Fibroblast of the aortic adventitia (primary cell): ENCODE measurements at regions not wholly inside any gene's neighbourhood (a gene's known extent, or its start where the extent isn't known, plus 50 kb on each side); places are given as distances from the start of the nearest gene placed in this dataset.

ENCODE experiments used
- DNase-seq: peaks from one replicate; pipeline ENCODE4 v3.0.0-alpha.2; 2010; ENCODE audit warnings: low read depth
- H3K4me3 ChIP-seq: 2 replicates; pipeline ENCODE4 v1.5.1; 2011; ENCODE audit warnings: low read depth, mild to moderate bottlenecking, control low read depth, low read length, moderate library complexity
- TF ChIP-seq, protein P1 (sequence below): IDR thresholded peaks from 2 replicates; pipeline ENCODE4 v1.5.1; 2011; ENCODE audit warnings: mild to moderate bottlenecking, low read length, control low read depth, inconsistent platforms; ENCODE audit not compliant: insufficient read depth

- no peak for DNase-seq
- no peak overlapping the region for H3K4me3 ChIP-seq
- TF ChIP-seq, protein P1, sequence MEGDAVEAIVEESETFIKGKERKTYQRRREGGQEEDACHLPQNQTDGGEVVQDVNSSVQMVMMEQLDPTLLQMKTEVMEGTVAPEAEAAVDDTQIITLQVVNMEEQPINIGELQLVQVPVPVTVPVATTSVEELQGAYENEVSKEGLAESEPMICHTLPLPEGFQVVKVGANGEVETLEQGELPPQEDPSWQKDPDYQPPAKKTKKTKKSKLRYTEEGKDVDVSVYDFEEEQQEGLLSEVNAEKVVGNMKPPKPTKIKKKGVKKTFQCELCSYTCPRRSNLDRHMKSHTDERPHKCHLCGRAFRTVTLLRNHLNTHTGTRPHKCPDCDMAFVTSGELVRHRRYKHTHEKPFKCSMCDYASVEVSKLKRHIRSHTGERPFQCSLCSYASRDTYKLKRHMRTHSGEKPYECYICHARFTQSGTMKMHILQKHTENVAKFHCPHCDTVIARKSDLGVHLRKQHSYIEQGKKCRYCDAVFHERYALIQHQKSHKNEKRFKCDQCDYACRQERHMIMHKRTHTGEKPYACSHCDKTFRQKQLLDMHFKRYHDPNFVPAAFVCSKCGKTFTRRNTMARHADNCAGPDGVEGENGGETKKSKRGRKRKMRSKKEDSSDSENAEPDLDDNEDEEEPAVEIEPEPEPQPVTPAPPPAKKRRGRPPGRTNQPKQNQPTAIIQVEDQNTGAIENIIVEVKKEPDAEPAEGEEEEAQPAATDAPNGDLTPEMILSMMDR, result no peak
Measured at GRCh38 chr10:105803206-105803605, 1162.1 kb downstream of the SORCS3 start.

DNA sequence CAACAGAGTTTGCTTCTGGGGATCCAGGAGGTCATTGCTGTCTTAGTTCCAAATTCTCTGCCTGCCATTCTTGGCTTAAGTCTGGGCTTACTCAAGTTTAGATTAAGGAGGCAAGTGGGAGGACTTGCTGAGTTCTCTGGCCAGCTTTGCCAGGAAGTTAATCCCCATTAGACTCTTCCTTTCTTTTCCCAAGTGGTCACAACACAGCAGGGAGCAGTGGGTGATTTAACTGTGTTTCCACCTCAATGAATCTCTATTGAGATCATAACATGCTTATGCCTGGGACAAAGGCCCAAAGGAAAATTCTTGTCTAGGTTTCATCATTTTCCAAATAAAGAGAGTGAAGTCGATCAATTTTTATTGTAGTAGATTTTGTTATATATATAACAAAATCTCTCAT is 1159.6 kb downstream of the SORCS3 start:
- no peak overlapping the region for H3K4me3 ChIP-seq
- DNase-seq, result no peak
- TF ChIP-seq, protein P1, result no peak

DNA sequence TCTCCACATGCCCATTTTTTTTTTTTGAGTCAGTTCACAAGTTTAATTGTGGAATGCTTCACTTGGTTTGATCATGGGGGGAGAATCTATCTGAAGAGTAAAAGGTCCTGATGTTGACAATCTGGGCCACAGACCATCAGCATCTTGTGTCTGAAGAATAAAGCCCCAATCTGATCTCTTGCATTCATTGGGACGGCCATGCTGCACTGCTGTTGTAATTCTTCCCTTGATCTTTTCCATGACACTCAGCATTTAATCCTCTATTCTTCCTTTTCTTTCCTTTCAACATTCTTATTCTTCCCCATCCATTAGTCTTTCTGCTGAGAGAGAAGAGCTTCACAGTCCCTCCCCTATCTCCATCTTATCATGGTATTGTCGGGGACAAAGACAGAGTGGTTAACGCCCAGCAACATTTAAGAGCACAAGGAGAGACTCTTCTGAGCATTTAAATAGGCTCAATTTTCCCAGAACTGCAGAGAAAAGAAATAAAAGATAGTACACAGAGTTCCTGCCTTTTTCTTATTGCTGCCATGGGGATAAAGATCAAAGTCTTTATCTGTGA is 1157.3 kb downstream of the SORCS3 start:
- no peak for DNase-seq
- TF ChIP-seq, protein P1, result no peak
- no peak overlapping the region for H3K4me3 ChIP-seq

GRCh38 chr10:105797234-105797890 is 1156.3 kb downstream of the SORCS3 start:
- DNase-seq, result no peak
- TF ChIP-seq, protein P1, result no peak
- H3K4me3 ChIP-seq, result no peak overlapping the region

DNA sequence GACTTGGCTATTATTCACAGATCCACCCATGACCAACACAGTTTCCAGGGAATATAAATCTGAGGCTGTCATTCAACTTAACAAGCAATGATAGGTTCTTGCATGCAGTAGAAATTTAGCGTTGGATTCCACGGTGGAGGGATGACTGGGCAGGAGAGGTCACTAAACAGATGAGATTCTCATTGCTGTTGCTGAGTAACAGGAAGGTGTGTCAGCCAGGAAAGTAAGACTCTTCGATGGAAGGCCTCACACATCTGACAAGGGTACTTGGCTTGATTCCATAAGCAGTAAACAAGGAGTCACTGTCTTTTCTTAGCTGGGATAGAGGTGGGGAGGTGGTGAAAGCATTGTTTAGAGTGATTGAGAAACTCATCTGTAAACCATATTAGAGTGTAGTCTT is 1152.0 kb downstream of the SORCS3 start:
- H3K4me3 ChIP-seq, result no peak overlapping the region
- DNase-seq, result no peak
- TF ChIP-seq, protein P1, result no peak

DNA sequence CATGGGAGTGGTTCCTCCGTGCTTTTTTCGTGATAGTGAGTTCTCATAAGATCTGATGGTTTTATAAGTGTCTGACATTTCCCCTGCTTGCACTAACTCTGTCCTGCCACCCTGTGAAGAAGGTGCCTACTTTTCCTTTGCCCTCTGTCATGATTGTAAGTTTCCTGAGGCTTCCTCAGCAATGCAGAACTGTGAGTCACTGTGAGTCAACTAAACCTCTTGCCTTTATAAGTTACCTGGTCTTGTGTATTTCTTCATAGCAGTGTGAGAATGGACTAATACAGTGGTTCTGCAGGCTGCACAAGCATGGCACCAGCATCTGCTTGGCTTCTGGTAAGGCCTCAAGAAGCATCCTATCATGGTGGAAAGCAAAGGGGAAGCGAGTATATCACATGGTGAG is 1144.6 kb downstream of the SORCS3 start:
- no peak overlapping the region for H3K4me3 ChIP-seq
- TF ChIP-seq, protein P1, result no peak

More for the DNA sequence above, 1144.6 kb downstream of the SORCS3 start:
- DNase-seq, result no peak
